ENCODE measurements at regions not wholly inside any gene's neighbourhood (a gene's known extent, or its start where the extent isn't known, plus 50 kb on each side); places are given as distances from the start of the nearest gene placed in this dataset.

- no peak for DNase-seq
Measured at GRCh38 chr1:4554271-4554865, 100.0 kb upstream of the AJAP1 start.

GRCh38 chr1:4557949-4558348 lies 96.5 kb upstream of the AJAP1 start:
- no peak for DNase-seq

GRCh38 chr1:4561205-4561604 lies 93.2 kb upstream of the AJAP1 start:
- no peak for DNase-seq

GRCh38 chr1:4562321-4562720 lies 92.1 kb upstream of the AJAP1 start:
- no peak for DNase-seq

- no peak for DNase-seq
Measured at GRCh38 chr1:4563586-4563985, 90.8 kb upstream of the AJAP1 start.

GRCh38 chr1:4564051-4564450 lies 90.4 kb upstream of the AJAP1 start:
- DNase-seq = no peak

- DNase-seq = no peak
Measured at GRCh38 chr1:4565166-4565565, 89.2 kb upstream of the AJAP1 start.

GRCh38 chr1:4565801-4566449 lies 88.5 kb upstream of the AJAP1 start:
- DNase-seq = no peak

GRCh38 chr1:4571263-4571662 lies 83.1 kb upstream of the AJAP1 start:
- no peak for DNase-seq

GRCh38 chr1:4573526-4573925 lies 80.9 kb upstream of the AJAP1 start:
- no peak for DNase-seq

GRCh38 chr1:4581807-4582206 lies 72.6 kb upstream of the AJAP1 start:
- no peak for DNase-seq

- DNase-seq = no peak
Measured at GRCh38 chr1:4584449-4584848, 70.0 kb upstream of the AJAP1 start.

- no peak for DNase-seq
Measured at GRCh38 chr1:4585216-4585615, 69.2 kb upstream of the AJAP1 start.

GRCh38 chr1:4585705-4586104 lies 68.7 kb upstream of the AJAP1 start:
- DNase-seq = no peak

GRCh38 chr1:4586611-4587160 lies 67.7 kb upstream of the AJAP1 start:
- no peak for DNase-seq

GRCh38 chr1:4587721-4588120 lies 66.7 kb upstream of the AJAP1 start:
- DNase-seq = no peak

GRCh38 chr1:4590756-4591155 lies 63.7 kb upstream of the AJAP1 start:
- no peak for DNase-seq

GRCh38 chr1:4591926-4592325 lies 62.5 kb upstream of the AJAP1 start:
- no peak for DNase-seq

GRCh38 chr1:4593106-4593505 lies 61.3 kb upstream of the AJAP1 start:
- no peak for DNase-seq

- no peak for DNase-seq
Measured at GRCh38 chr1:4594286-4594991, 60.0 kb upstream of the AJAP1 start.

- DNase-seq = no peak
Measured at GRCh38 chr1:4595341-4596225, 58.8 kb upstream of the AJAP1 start.

- no peak for DNase-seq
Measured at GRCh38 chr1:4596486-4596885, 57.9 kb upstream of the AJAP1 start.

GRCh38 chr1:4597020-4597419 lies 57.4 kb upstream of the AJAP1 start:
- DNase-seq = no peak

Measured in NCI-H69 (cell line).